HepG2 (cell line): ENCODE measurements at regions not wholly inside any gene's neighbourhood (a gene's known extent, or its start where the extent isn't known, plus 50 kb on each side); places are given as distances from the start of the nearest gene placed in this dataset.
A peak's percentile ranks its signal among the peaks of the same experiment; 100 is the strongest.

Experiments
- ATAC-seq: fragments of 200-7000 bp; cut with Tn5 transposase; 3 replicates; pipeline ENCODE4 v1.9.1; 2020; ENCODE audit warnings: mild to moderate bottlenecking, moderate library complexity
- BruUV-seq: library from RNA; stranded (reverse); fragments of 400-500 nt; replicated peaks from 2 replicates; lab custom pipeline; 2021; lab: Mats Ljungman, UMichigan
- CTCF ChIA-PET: fragments of 300-600 bp; formaldehyde crosslinking; extraction: SDS; loops from one replicate; lab custom pipeline; 2021; ENCODE audit warnings: low total read pairs, inconsistent platforms, low intra/inter-chr PET ratio; lab: Yijun Ruan, JAX
- POLR2A ChIA-PET: fragments of 350-600 bp; sonication (Branson Sonifier 250); formaldehyde crosslinking; loops from one replicate; lab custom pipeline; 2020; ENCODE audit warnings: antibody characterized with exemption, inconsistent platforms; lab: Yijun Ruan, JAX
- DNase-seq: peaks from one replicate; pipeline ENCODE4 v3.0.0-alpha.2; 2015; ENCODE audit warnings: low spot score
- FAIRE-seq: peaks from 3 replicates; lab custom pipeline; 2011; peaks lifted over from hg19 to GRCh38; lab: Jason Lieb, UNC
- H2AFZ ChIP-seq: one replicate; pipeline ENCODE4 v1.6.1; 2011; ENCODE audit warnings: low read length, inconsistent platforms
- H3K27ac ChIP-seq: fragments of 300-600 bp; 3 replicates; pipeline ENCODE4 v1.8.0; 2011; ENCODE audit warnings: mixed run types, mild to moderate bottlenecking, mixed read lengths, low read length, inconsistent platforms; ENCODE audit not compliant: insufficient read depth; ENCODE audit errors: extremely low read length
- H3K27me3 ChIP-seq, 2 experiments: fragments of 200-600 bp in 1 of 2; 2 replicates in 1 of 2; 3 replicates in 1 of 2; pipeline versions ENCODE4 v1.6.0 to v1.8.0; 2011; ENCODE audit warnings: low read length in 2 of 2, mild to moderate bottlenecking in 2 of 2, moderate library complexity in 2 of 2, inconsistent platforms in 1 of 2; ENCODE audit not compliant: insufficient read depth in 2 of 2, control insufficient read depth in 1 of 2
- H3K36me3 ChIP-seq, 2 experiments: fragments of 200-600 bp in 1 of 2; replicated peaks in 1 of 2; 2 replicates in 1 of 2; 3 replicates in 1 of 2; pipeline versions ENCODE4 v1.5.1 to v1.8.0; 2011; ENCODE audit warnings: low read length in 2 of 2, inconsistent platforms in 1 of 2; ENCODE audit not compliant: insufficient read depth in 2 of 2, control insufficient read depth in 1 of 2
- H3K4me1 ChIP-seq: 2 replicates; pipeline ENCODE4 v1.5.1; 2012; ENCODE audit warnings: low read length, inconsistent platforms; ENCODE audit not compliant: insufficient read depth
- H3K4me2 ChIP-seq: 2 replicates; pipeline ENCODE4 v1.6.0; 2011; ENCODE audit warnings: low read depth, low read length, inconsistent platforms
- H3K4me3 ChIP-seq, 3 experiments: fragments of 200-600 bp in 1 of 3; sonication (generic), shearing (Covaris generic) in 1 of 3; replicated peaks in 1 of 3; 2 replicates each; pipeline ENCODE4 v1.5.1; 2011 to 2016; ENCODE audit warnings: low read length in 3 of 3, inconsistent platforms in 2 of 3, low read depth in 2 of 3, mild to moderate bottlenecking in 2 of 3, control low read depth in 1 of 3, mixed read lengths in 1 of 3; ENCODE audit not compliant: insufficient read depth in 1 of 3
- H3K79me2 ChIP-seq: one replicate; pipeline ENCODE4 v1.6.1; 2011; ENCODE audit warnings: low read length, inconsistent platforms; ENCODE audit not compliant: insufficient read depth
- H3K9ac ChIP-seq: 2 replicates; pipeline ENCODE4 v1.6.0; 2011; ENCODE audit warnings: mild to moderate bottlenecking, low read depth, low read length, inconsistent platforms; ENCODE audit not compliant: insufficient read depth
- H3K9me3 ChIP-seq: 2 replicates; pipeline ENCODE4 v1.5.1; 2012; ENCODE audit warnings: mild to moderate bottlenecking, low read length
- H4K20me1 ChIP-seq: 2 replicates; pipeline ENCODE4 v1.6.0; 2011; ENCODE audit warnings: inconsistent platforms, mild to moderate bottlenecking, low read length, moderate library complexity; ENCODE audit not compliant: insufficient read depth
- AHR ChIP-seq: IDR thresholded peaks from 2 replicates; pipeline ENCODE4 v1.6.1; 2018; ENCODE audit warnings: missing genetic modification reagents, missing compliant biosample characterization
- ETV5 ChIP-seq: IDR thresholded peaks from 2 replicates; pipeline ENCODE4 v1.6.1; 2018; ENCODE audit warnings: missing biosample characterization, missing genetic modification reagents, inconsistent platforms, borderline replicate concordance
- HIVEP1 ChIP-seq: sonication (generic); formaldehyde crosslinking; IDR thresholded peaks from 2 replicates; pipeline ENCODE4 v1.4.0; 2020; ENCODE audit warnings: mild to moderate bottlenecking, missing genetic modification reagents
- HNRNPK ChIP-seq: fragments of 200-400 bp; formaldehyde crosslinking; IDR thresholded peaks from 2 replicates; pipeline ENCODE4 v1.6.1; 2018; ENCODE audit warnings: low read length, low read depth, moderate library complexity, mild to moderate bottlenecking; ENCODE audit not compliant: poor library complexity, severe bottlenecking
- NFE2L2 ChIP-seq: fragments of 150-350 bp; IDR thresholded peaks from 2 replicates; pipeline ENCODE4 v1.6.1; 2014; ENCODE audit warnings: low read length
- PCBP1 ChIP-seq: fragments of 200-400 bp; formaldehyde crosslinking; IDR thresholded peaks from 2 replicates; pipeline ENCODE4 v1.6.1; 2017; ENCODE audit warnings: mild to moderate bottlenecking, low read depth, low read length, borderline replicate concordance
- PCBP2 ChIP-seq: fragments of 200-400 bp; formaldehyde crosslinking; optimal IDR thresholded peaks from 2 replicates; pipeline ENCODE3; 2018; ENCODE audit warnings: low read length, low read depth; ENCODE audit not compliant: poor library complexity, severe bottlenecking
- SIN3B ChIP-seq: fragments of 150-350 bp; IDR thresholded peaks from 2 replicates; pipeline ENCODE4 v1.6.1; 2014; ENCODE audit warnings: low read length
- SMAD9 ChIP-seq: sonication (generic); formaldehyde crosslinking; IDR thresholded peaks from 2 replicates; pipeline ENCODE4 v1.5.1; 2020; ENCODE audit warnings: mild to moderate bottlenecking, missing genetic modification reagents
- ZNF12 ChIP-seq: sonication (generic); formaldehyde crosslinking; IDR thresholded peaks from 2 replicates; pipeline ENCODE4 v1.5.0; 2020; ENCODE audit warnings: missing genetic modification reagents
- ZNF547 ChIP-seq: sonication (generic); formaldehyde crosslinking; IDR thresholded peaks from 2 replicates; pipeline ENCODE4 v1.5.1; 2020; ENCODE audit warnings: mild to moderate bottlenecking, missing genetic modification reagents
- ZNF674 ChIP-seq: sonication (generic); formaldehyde crosslinking; IDR thresholded peaks from 2 replicates; pipeline ENCODE4 v1.5.0; 2020; ENCODE audit warnings: low read depth, mild to moderate bottlenecking, missing genetic modification reagents
- WGBS: methylation state at CpG from one replicate; pipeline ENCODE4 v1.1.6; 2017; ENCODE audit warnings: low lambda C conversion rate; 5-methylcytosine and 5-hydroxymethylcytosine counted together
- in situ Hi-C: cut with HindIII; loops from 2 replicates; pipeline ENCODE4 v1.10.0; 2017; ENCODE audit warnings: low pct_unique_long_range_greater_than_20kb; ENCODE audit not compliant: extremely low pct_ligation_motif_present
- intact Hi-C: fragments of 100-400 bp; cut with micrococcal nuclease; formaldehyde crosslinking; loops from one replicate; pipeline ENCODE4 v1.10.0; 2022; ENCODE audit not compliant: unreplicated experiment
- TF ChIP-seq, protein P1 (sequence below): sonication (generic); formaldehyde crosslinking; IDR thresholded peaks from 2 replicates; pipeline ENCODE4 v1.8.0; 2022; ENCODE audit warnings: mild to moderate bottlenecking, missing genetic modification reagents, moderate library complexity
- TF ChIP-seq, protein P2 (sequence below): sonication (generic); formaldehyde crosslinking; IDR thresholded peaks from 2 replicates; pipeline ENCODE4 v1.8.1; 2023; ENCODE audit warnings: missing genetic modification reagents, mild to moderate bottlenecking, borderline replicate concordance
- TF ChIP-seq, protein P3 (sequence below): sonication (generic); formaldehyde crosslinking; IDR thresholded peaks from 2 replicates; pipeline ENCODE4 v1.5.1; 2020; ENCODE audit warnings: missing genetic modification reagents, mild to moderate bottlenecking, borderline replicate concordance

DNA sequence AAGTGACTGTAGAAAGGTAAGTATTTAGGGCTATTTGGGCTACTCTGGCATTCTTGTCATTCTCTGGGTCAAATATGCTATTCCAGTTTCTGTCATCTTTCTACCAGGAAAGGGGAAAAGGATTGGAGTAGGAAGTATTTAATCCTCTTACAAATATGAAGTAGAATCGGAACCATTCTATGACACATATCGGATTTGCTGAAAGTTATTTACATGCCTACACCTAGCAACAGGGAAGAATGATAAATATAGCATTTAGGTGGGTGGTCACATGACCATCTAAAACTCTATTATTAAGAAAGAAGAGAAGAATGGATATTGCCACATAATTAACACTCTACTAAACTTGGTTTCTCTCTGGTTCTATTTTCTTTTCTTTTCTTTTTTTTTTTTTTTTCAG, 1353.1 kb downstream of the ZPLD1 start (continued):
- no peak for TF ChIP-seq AHR (CRISPR knock-in tag)
- TF ChIP-seq NFE2L2, result no peak
- no peak for TF ChIP-seq ZNF547 (CRISPR knock-in tag)
- TF ChIP-seq ZNF674 (CRISPR knock-in tag), result no peak
- no peak for TF ChIP-seq SIN3B
- TF ChIP-seq, protein P1, sequence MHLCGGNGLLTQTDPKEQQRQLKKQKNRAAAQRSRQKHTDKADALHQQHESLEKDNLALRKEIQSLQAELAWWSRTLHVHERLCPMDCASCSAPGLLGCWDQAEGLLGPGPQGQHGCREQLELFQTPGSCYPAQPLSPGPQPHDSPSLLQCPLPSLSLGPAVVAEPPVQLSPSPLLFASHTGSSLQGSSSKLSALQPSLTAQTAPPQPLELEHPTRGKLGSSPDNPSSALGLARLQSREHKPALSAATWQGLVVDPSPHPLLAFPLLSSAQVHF (CRISPR knock-in tag), result no peak
- no peak for TF ChIP-seq HIVEP1 (CRISPR knock-in tag)
- TF ChIP-seq ZNF12 (CRISPR knock-in tag), result no peak
- TF ChIP-seq, protein P2, sequence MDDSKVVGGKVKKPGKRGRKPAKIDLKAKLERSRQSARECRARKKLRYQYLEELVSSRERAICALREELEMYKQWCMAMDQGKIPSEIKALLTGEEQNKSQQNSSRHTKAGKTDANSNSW, result no peak
- TF ChIP-seq, all 625 proteins: peak for 0

DNA sequence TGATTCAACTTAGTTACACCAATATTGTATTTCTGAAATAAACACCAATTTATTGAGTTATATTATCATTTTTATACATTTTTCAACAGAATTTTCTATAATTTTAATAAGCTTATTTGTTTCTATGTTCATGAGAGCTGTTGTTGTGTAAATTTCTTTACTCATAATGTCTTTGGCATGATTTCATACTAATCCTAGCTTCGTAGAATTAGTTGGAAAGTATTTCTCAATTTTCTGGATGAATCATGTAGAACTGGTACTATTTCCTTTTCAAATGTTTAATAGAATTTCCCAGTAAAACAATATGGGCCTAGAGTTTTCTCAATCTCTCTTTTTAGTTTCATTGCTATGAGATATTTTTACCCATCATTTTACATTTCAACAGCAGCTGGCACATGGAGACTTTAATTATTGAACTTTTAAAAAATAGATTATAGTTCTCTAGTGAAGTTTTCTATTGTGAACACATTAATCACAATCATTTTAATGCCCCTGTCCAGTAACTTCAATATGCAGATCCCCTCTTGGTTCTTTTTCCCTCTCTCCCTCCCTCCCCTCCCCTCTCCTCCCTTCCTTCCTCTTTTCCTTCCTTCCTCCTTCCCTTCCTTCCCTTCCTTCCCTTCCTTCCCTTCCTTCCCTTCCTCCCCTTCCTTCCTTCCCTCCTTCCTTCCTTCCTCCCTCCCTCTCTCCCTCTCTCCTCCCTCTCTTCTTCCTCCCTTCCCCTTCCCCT, 1357.1 kb downstream of the ZPLD1 start:
- no peak for FAIRE-seq
- no TSS peak for BruUV-seq

More for the DNA sequence above, 1357.1 kb downstream of the ZPLD1 start:
- no peak for ATAC-seq
- Histone ChIP-seq H3K4me3 (no peak overlapping the region), H3K9me3 (no peaks in the 10 kb centered on the region), H3K4me1 (no peaks in the 10 kb centered on the region), H3K27me3 (no peaks in the 10 kb centered on the region), H3K27ac (no peak overlapping the region)
- in situ Hi-C loops, result no loop called here
- intact Hi-C loops, result loop anchor here (5.0 to 10.0 kb wide), 2 partner anchors 423 to 600 kb away; no protein-coding TSS in a partner anchor
- POLR2A ChIA-PET, result no interaction called here
- CTCF ChIA-PET, result no interaction called here
- TF ChIP-seq PCBP2, result peak; percentile 85
- 0 out of 2 replicates have a peak, but pooled peaks have one; percentile 82 for TF ChIP-seq PCBP1
- TF ChIP-seq, protein P3, sequence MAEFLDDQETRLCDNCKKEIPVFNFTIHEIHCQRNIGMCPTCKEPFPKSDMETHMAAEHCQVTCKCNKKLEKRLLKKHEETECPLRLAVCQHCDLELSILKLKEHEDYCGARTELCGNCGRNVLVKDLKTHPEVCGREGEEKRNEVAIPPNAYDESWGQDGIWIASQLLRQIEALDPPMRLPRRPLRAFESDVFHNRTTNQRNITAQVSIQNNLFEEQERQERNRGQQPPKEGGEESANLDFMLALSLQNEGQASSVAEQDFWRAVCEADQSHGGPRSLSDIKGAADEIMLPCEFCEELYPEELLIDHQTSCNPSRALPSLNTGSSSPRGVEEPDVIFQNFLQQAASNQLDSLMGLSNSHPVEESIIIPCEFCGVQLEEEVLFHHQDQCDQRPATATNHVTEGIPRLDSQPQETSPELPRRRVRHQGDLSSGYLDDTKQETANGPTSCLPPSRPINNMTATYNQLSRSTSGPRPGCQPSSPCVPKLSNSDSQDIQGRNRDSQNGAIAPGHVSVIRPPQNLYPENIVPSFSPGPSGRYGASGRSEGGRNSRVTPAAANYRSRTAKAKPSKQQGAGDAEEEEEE (CRISPR knock-in tag), result no peak
- no peak for TF ChIP-seq SMAD9 (CRISPR knock-in tag)
- TF ChIP-seq ETV5 (CRISPR knock-in tag), result no peak
- peak; percentile 93 for TF ChIP-seq HNRNPK
- TF ChIP-seq, all 625 proteins: peak for 3
- no peak for DNase-seq
- H3K36me3 ChIP-seq, result no peaks in the 10 kb centered on the region
- H3K9ac ChIP-seq, result no peak overlapping the region
- WGBS, result 2% methylated on average over 1 of the region's 1 CpG
- no peak overlapping the region for H2AFZ ChIP-seq
- H3K79me2 ChIP-seq, result no peaks in the 10 kb centered on the region
- no peaks in the 10 kb centered on the region for H4K20me1 ChIP-seq
- H3K4me2 ChIP-seq, result no peak overlapping the region
